SJCRH30 (cell line): ENCODE measurements at regions not wholly inside any gene's neighbourhood (a gene's known extent, or its start where the extent isn't known, plus 50 kb on each side); places are given as distances from the start of the nearest gene placed in this dataset.

Source experiments
- DNase-seq, 2 experiments: peaks; one replicate each; pipeline ENCODE4 v3.0.0-alpha.2; 2015 to 2020
- H3K27ac ChIP-seq: fragments of 250-450 bp; sonication (Bioruptor Pico); 2 replicates; pipeline ENCODE4 v1.5.1; 2020; ENCODE audit warnings: mild to moderate bottlenecking, moderate library complexity
- H3K27me3 ChIP-seq: fragments of 250-450 bp; sonication (Bioruptor Pico); 2 replicates; pipeline ENCODE4 v1.5.1; 2020; ENCODE audit warnings: mild to moderate bottlenecking, moderate library complexity
- H3K36me3 ChIP-seq: fragments of 250-450 bp; sonication (Bioruptor Pico); 2 replicates; pipeline ENCODE4 v1.5.1; 2020; ENCODE audit warnings: mild to moderate bottlenecking, moderate library complexity
- H3K4me1 ChIP-seq: fragments of 250-450 bp; sonication (Bioruptor Pico); 2 replicates; pipeline ENCODE4 v1.5.1; 2020; ENCODE audit warnings: mild to moderate bottlenecking, moderate library complexity
- H3K4me3 ChIP-seq: fragments of 250-450 bp; sonication (Bioruptor Pico); 2 replicates; pipeline ENCODE4 v1.5.1; 2020; ENCODE audit warnings: mild to moderate bottlenecking, moderate library complexity
- H3K9me3 ChIP-seq: fragments of 250-450 bp; sonication (Bioruptor Pico); replicated peaks from 2 replicates; pipeline ENCODE4 v1.5.1; 2020; ENCODE audit warnings: mild to moderate bottlenecking, moderate library complexity

GRCh38 chr14:76710056-76711010, 50.9 kb upstream of the VASH1 start:
- Histone ChIP-seq H3K36me3 (no peaks in the 10 kb centered on the region), H3K4me1 (peaks cover 10% of the 10 kb centered on the region), H3K9me3 (no peaks in the 10 kb centered on the region), H3K27me3 (no peaks in the 10 kb centered on the region), H3K4me3 (no peak overlapping the region), H3K27ac (no peak overlapping the region)
- peak; percentile 13 to 74 for DNase-seq
